GM23338 (cell line): ENCODE measurements at regions not wholly inside any gene's neighbourhood (a gene's known extent, or its start where the extent isn't known, plus 50 kb on each side); places are given as distances from the start of the nearest gene placed in this dataset.

Experiments used
- ATAC-seq: fragments of 200-7000 bp; cut with Tn5 transposase; 3 replicates; pipeline ENCODE4 v1.9.1; 2020
- DNase-seq: peaks from one replicate; pipeline ENCODE4 v3.0.0-alpha.2; 2015; ENCODE audit warnings: low spot score
- H2AFZ ChIP-seq: fragments of 200-600 bp; sonication (generic); 2 replicates; pipeline ENCODE4 v1.8.0; 2016; ENCODE audit warnings: antibody characterized with exemption, mild to moderate bottlenecking, moderate library complexity
- H3F3A ChIP-seq: fragments of 200-600 bp; sonication (generic); replicated peaks from 2 replicates; pipeline ENCODE4 v1.8.0; 2017; ENCODE audit warnings: antibody characterized with exemption, mixed run types, low read depth
- H3K27ac ChIP-seq: fragments of 200-600 bp; sonication (generic); 2 replicates; pipeline ENCODE4 v1.6.1; 2016; ENCODE audit warnings: low read depth
- H3K27me3 ChIP-seq: fragments of 200-600 bp; sonication (generic); 2 replicates; pipeline ENCODE4 v1.8.0; 2016; ENCODE audit warnings: mild to moderate bottlenecking, mixed run types, moderate library complexity; ENCODE audit not compliant: insufficient read depth
- H3K36me3 ChIP-seq: fragments of 200-600 bp; sonication (generic); 2 replicates; pipeline ENCODE4 v1.8.0; 2016; ENCODE audit warnings: mild to moderate bottlenecking; ENCODE audit not compliant: insufficient read depth
- H3K4me1 ChIP-seq: fragments of 200-600 bp; sonication (generic); 2 replicates; pipeline ENCODE4 v1.8.0; 2016; ENCODE audit warnings: mild to moderate bottlenecking, moderate library complexity; ENCODE audit not compliant: insufficient read depth
- H3K4me2 ChIP-seq: fragments of 200-600 bp; sonication (generic); 2 replicates; pipeline ENCODE4 v1.7.1; 2017; ENCODE audit warnings: mixed run types
- H3K4me3 ChIP-seq: fragments of 200-600 bp; sonication (generic); 2 replicates; pipeline ENCODE4 v1.6.1; 2016; ENCODE audit warnings: mixed run types
- H3K79me2 ChIP-seq: fragments of 200-600 bp; sonication (generic); replicated peaks from 2 replicates; pipeline ENCODE4 v1.8.0; 2017; ENCODE audit warnings: mild to moderate bottlenecking; ENCODE audit not compliant: insufficient read depth
- H3K9me2 ChIP-seq: fragments of 200-600 bp; sonication (generic); 2 replicates; pipeline ENCODE4 v1.8.0; 2017; ENCODE audit not compliant: insufficient read depth
- H4K20me1 ChIP-seq: fragments of 200-600 bp; sonication (generic); replicated peaks from 2 replicates; pipeline ENCODE4 v1.8.0; 2017; ENCODE audit warnings: mild to moderate bottlenecking; ENCODE audit not compliant: insufficient read depth
- H3K27ac Mint-ChIP-seq: 2 replicates; pipeline ENCODE4 v1.8.0; 2020; ENCODE audit warnings: inconsistent platforms, mild to moderate bottlenecking, moderate library complexity, mixed read lengths
- H3K27me3 Mint-ChIP-seq: 3 replicates; pipeline ENCODE4 v1.8.0; 2022; ENCODE audit warnings: low read depth, mild to moderate bottlenecking, moderate library complexity, mixed read lengths, inconsistent platforms; ENCODE audit not compliant: insufficient read depth, poor library complexity
- H3K36me3 Mint-ChIP-seq: 3 replicates; pipeline ENCODE4 v1.8.0; 2021; ENCODE audit warnings: low read depth, mild to moderate bottlenecking, inconsistent platforms, moderate library complexity, mixed read lengths
- H3K4me1 Mint-ChIP-seq: 3 replicates; pipeline ENCODE4 v1.8.0; 2020; ENCODE audit warnings: mild to moderate bottlenecking, inconsistent platforms, mixed read lengths
- H3K4me3 Mint-ChIP-seq: 3 replicates; pipeline ENCODE4 v1.8.0; 2021; ENCODE audit warnings: moderate library complexity, mild to moderate bottlenecking, inconsistent platforms, mixed read lengths
- H3K9me3 Mint-ChIP-seq: 3 replicates; pipeline ENCODE4 v1.8.0; 2020; ENCODE audit warnings: moderate library complexity, mild to moderate bottlenecking, inconsistent platforms, mixed read lengths
- NANOG ChIP-seq: IDR thresholded peaks from 2 replicates; pipeline ENCODE4 v1.6.1; 2016; ENCODE audit warnings: antibody characterized with exemption, borderline replicate concordance
- REST ChIP-seq: IDR thresholded peaks from one replicate; pipeline ENCODE4 v1.6.1; 2018; ENCODE audit warnings: antibody characterized with exemption; ENCODE audit not compliant: unreplicated experiment
- STAT1 ChIP-seq: IDR thresholded peaks from one replicate; pipeline ENCODE4 v1.6.1; 2016; ENCODE audit warnings: antibody characterized with exemption; ENCODE audit not compliant: unreplicated experiment
- ZNF114 ChIP-seq: fragments of 250-450 bp; sonication (Bioruptor Pico); IDR thresholded peaks from 2 replicates; pipeline ENCODE4 v1.5.0; 2020; ENCODE audit warnings: mild to moderate bottlenecking, moderate library complexity
- ZNF331 ChIP-seq: fragments of 250-450 bp; sonication (Bioruptor Pico); IDR thresholded peaks from 2 replicates; pipeline ENCODE4 v1.5.0; 2020; ENCODE audit warnings: low read depth, mild to moderate bottlenecking, moderate library complexity
- TF ChIP-seq, protein P1 (sequence below), 2 experiments: fragments of 200-600 bp in 1 of 2; sonication (generic) in 1 of 2; conservative IDR thresholded peaks; 2 replicates each; pipeline versions ENCODE4 v1.5.1 to v1.6.1; 2016 to 2017; ENCODE audit warnings: antibody characterized with exemption in 2 of 2, low read depth in 2 of 2, mild to moderate bottlenecking in 2 of 2, moderate library complexity in 1 of 2

- H2AFZ ChIP-seq = no peak overlapping the region
- no peak overlapping the region for H3K4me2 ChIP-seq
- no peak overlapping the region for H3K27ac ChIP-seq
- DNase-seq = no peak
- Mint-ChIP-seq H3K27me3 (no peaks in the 10 kb centered on the region), H3K4me1 (no peaks in the 10 kb centered on the region), H3K36me3 (no peaks in the 10 kb centered on the region), H3K9me3 (no peaks in the 10 kb centered on the region), H3K27ac (no peak overlapping the region), H3K4me3 (no peak overlapping the region)
- no peaks in the 10 kb centered on the region for H3K36me3 ChIP-seq
- H4K20me1 ChIP-seq = no peaks in the 10 kb centered on the region
- no peaks in the 10 kb centered on the region for H3F3A ChIP-seq
- ATAC-seq = no peak
- no peaks in the 10 kb centered on the region for H3K79me2 ChIP-seq
- no peak for TF ChIP-seq NANOG
- H3K27me3 ChIP-seq = no peaks in the 10 kb centered on the region
- H3K4me1 ChIP-seq = no peaks in the 10 kb centered on the region
- no peak overlapping the region for H3K4me3 ChIP-seq
- H3K9me2 ChIP-seq = peaks cover 3% of the 10 kb centered on the region; the same call in 1 of the 2 replicates
These were observed 74.3 kb upstream of the PCGF5 start for GRCh38 chr10:91146146-91146545.

- H3K4me1 Mint-ChIP-seq = no peaks in the 10 kb centered on the region
- Histone ChIP-seq H3K4me2 (no peak overlapping the region), H3K4me1 (no peaks in the 10 kb centered on the region), H3K4me3 (no peak overlapping the region), H3K9me2 (peaks cover 3% of the 10 kb centered on the region; the same call in 1 of the 2 replicates), H3F3A (no peaks in the 10 kb centered on the region), H2AFZ (no peak overlapping the region), H3K27me3 (no peaks in the 10 kb centered on the region), H4K20me1 (no peaks in the 10 kb centered on the region), H3K79me2 (no peaks in the 10 kb centered on the region), H3K27ac (no peak overlapping the region), H3K36me3 (no peaks in the 10 kb centered on the region)
- ATAC-seq (no peak), DNase-seq (no peak)
- no peak overlapping the region for H3K4me3 Mint-ChIP-seq
- H3K36me3 Mint-ChIP-seq = no peaks in the 10 kb centered on the region
- TF ChIP-seq NANOG (no peak), REST (no peak)
- H3K9me3 Mint-ChIP-seq = no peaks in the 10 kb centered on the region
- no peaks in the 10 kb centered on the region for H3K27me3 Mint-ChIP-seq
- H3K27ac Mint-ChIP-seq = no peak overlapping the region
These were observed 70.9 kb upstream of the PCGF5 start for GRCh38 chr10:91149550-91149949.

DNA sequence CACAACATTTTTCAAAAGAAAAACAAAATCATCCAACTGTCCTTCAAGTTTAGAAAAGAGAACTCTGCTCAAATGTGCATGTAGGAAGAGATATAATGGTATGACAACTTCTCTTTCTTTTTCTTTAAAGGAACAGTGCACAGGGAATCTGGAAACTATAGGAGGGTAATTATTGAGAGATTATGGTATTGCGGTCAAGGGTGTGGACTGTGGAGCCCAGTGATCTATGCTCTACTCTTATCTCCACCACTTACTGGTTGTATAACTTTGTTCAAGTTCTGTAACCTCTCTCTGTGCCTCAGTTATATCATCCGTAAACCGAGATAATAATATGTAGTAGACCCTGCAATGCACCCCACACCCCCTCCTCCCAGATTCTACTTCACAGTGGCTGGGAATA is 69.8 kb upstream of the PCGF5 start:
- Mint-ChIP-seq H3K27me3 (no peaks in the 10 kb centered on the region), H3K36me3 (no peaks in the 10 kb centered on the region), H3K27ac (no peak overlapping the region), H3K9me3 (no peaks in the 10 kb centered on the region), H3K4me3 (no peak overlapping the region), H3K4me1 (no peaks in the 10 kb centered on the region)
- Histone ChIP-seq H3K27ac (no peak overlapping the region), H4K20me1 (no peaks in the 10 kb centered on the region), H3K4me2 (no peak overlapping the region), H3K36me3 (no peaks in the 10 kb centered on the region), H2AFZ (no peak overlapping the region), H3K9me2 (peaks cover 3% of the 10 kb centered on the region; the same call in 1 of the 2 replicates), H3K4me3 (no peak overlapping the region), H3K4me1 (no peaks in the 10 kb centered on the region), H3F3A (no peaks in the 10 kb centered on the region), H3K79me2 (no peaks in the 10 kb centered on the region), H3K27me3 (no peaks in the 10 kb centered on the region)
- DNase-seq = no peak
- no peak for ATAC-seq
- TF ChIP-seq REST = no peak
- TF ChIP-seq ZNF331 = no peak
- TF ChIP-seq ZNF114 (CRISPR knock-in tag) = no peak
- TF ChIP-seq, protein P1, sequence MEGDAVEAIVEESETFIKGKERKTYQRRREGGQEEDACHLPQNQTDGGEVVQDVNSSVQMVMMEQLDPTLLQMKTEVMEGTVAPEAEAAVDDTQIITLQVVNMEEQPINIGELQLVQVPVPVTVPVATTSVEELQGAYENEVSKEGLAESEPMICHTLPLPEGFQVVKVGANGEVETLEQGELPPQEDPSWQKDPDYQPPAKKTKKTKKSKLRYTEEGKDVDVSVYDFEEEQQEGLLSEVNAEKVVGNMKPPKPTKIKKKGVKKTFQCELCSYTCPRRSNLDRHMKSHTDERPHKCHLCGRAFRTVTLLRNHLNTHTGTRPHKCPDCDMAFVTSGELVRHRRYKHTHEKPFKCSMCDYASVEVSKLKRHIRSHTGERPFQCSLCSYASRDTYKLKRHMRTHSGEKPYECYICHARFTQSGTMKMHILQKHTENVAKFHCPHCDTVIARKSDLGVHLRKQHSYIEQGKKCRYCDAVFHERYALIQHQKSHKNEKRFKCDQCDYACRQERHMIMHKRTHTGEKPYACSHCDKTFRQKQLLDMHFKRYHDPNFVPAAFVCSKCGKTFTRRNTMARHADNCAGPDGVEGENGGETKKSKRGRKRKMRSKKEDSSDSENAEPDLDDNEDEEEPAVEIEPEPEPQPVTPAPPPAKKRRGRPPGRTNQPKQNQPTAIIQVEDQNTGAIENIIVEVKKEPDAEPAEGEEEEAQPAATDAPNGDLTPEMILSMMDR (conservative IDR thresholded peaks at IDR 0.05; ENCODE audit: low read depth in 2 of 2) = no peak
- no peak for TF ChIP-seq STAT1
